ENCODE measurements at regions not wholly inside any gene's neighbourhood (a gene's known extent, or its start where the extent isn't known, plus 50 kb on each side); places are given as distances from the start of the nearest gene placed in this dataset.

- TF ChIP-seq CTBP1 (IDR thresholded peaks at IDR 0.05; ENCODE audit: borderline replicate concordance): no peak
- CTCF ChIA-PET: no interaction called here
- DNase-seq (ENCODE audit: extremely low spot score): no peak
- POLR2A ChIA-PET: no interaction called here
Observed at GRCh38 chr6:168908887-168909286, 344.8 kb downstream of the THBS2 start.

DNA sequence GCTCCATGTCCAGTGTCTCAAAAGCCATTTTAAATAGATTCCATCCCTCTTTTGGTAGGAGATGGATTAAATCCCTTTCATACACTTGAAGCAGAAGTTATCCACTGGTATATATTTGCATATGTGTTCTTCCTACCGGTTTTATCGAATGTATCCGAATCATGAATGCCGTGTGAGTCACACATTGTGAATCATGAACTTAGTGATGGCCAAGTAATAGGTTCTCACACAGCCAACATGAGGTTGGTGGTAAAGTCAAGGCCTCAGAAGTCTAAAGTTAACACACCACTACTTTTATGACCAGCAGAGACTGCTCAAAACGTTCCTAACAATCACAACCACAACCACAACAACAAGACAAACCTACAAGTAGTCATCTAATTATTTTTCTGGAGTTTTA is 345.5 kb downstream of the THBS2 start:
- ChIA-PET CTCF (interaction anchor here (0.5 kb wide), 1 partner anchor 1317 kb away, joined by 4 read pairs; no protein-coding TSS in a partner anchor), POLR2A (no interaction called here)
- TF ChIP-seq ARNT (IDR thresholded peaks at IDR 0.05): no peak
- no peak for TF ChIP-seq CTBP1 (IDR thresholded peaks at IDR 0.05; ENCODE audit: borderline replicate concordance)
- TF ChIP-seq SP1 (IDR thresholded peaks at IDR 0.05): no peak
- TF ChIP-seq FOXK2 (IDR thresholded peaks at IDR 0.05): no peak
- no peak for TF ChIP-seq HDGF (IDR thresholded peaks at IDR 0.05; ENCODE audit: borderline replicate concordance)
- TF ChIP-seq ELF4 (IDR thresholded peaks at IDR 0.05): no peak
- TF ChIP-seq LEF1 (IDR thresholded peaks at IDR 0.05; ENCODE audit: borderline replicate concordance): no peak
- TF ChIP-seq SUZ12 (IDR thresholded peaks at IDR 0.05): no peak
- no peak for TF ChIP-seq ZNF384 (IDR thresholded peaks at IDR 0.05)
- TF ChIP-seq L3MBTL2 (conservative IDR thresholded peaks at IDR 0.05): no peak
- no peak for TF ChIP-seq NFRKB (IDR thresholded peaks at IDR 0.05)
- no peak for TF ChIP-seq FOXA1 (IDR thresholded peaks at IDR 0.05)
- TF ChIP-seq TARDBP (IDR thresholded peaks at IDR 0.05): no peak
- TF ChIP-seq BHLHE40 (IDR thresholded peaks at IDR 0.05; ENCODE audit: borderline replicate concordance): no peak
- no peak for TF ChIP-seq FOXM1 (IDR thresholded peaks at IDR 0.05; ENCODE audit: borderline replicate concordance)
- TF ChIP-seq, protein P1, sequence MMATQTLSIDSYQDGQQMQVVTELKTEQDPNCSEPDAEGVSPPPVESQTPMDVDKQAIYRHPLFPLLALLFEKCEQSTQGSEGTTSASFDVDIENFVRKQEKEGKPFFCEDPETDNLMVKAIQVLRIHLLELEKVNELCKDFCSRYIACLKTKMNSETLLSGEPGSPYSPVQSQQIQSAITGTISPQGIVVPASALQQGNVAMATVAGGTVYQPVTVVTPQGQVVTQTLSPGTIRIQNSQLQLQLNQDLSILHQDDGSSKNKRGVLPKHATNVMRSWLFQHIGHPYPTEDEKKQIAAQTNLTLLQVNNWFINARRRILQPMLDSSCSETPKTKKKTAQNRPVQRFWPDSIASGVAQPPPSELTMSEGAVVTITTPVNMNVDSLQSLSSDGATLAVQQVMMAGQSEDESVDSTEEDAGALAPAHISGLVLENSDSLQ (IDR thresholded peaks at IDR 0.05): no peak
- no peak for DNase-seq (ENCODE audit: extremely low spot score)

DNA sequence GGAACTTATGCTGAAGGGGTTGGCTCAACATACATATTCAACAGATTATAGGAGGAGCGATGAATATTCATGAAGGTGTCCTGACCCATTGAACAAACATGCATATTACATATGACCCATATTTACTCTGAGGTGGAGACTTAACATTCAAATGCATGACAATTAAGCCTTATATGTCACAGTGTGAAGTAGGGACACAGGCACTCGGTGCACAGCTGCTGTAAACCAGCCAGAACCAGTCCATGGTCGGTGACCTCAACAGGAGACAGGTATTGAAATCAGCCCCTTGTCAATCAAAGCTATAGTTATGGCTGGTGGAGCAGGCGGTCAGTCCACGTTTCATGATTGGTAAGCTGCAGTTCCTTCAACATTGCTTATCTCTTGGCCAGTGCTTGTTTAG is 347.3 kb downstream of the THBS2 start:
- ChIA-PET POLR2A (no interaction called here), CTCF (no interaction called here)
- TF ChIP-seq BHLHE40 (IDR thresholded peaks at IDR 0.05; ENCODE audit: borderline replicate concordance) (no peak), ZNF384 (IDR thresholded peaks at IDR 0.05) (no peak), HDGF (IDR thresholded peaks at IDR 0.05; ENCODE audit: borderline replicate concordance) (no peak), ELF4 (IDR thresholded peaks at IDR 0.05) (no peak)
- DNase-seq (ENCODE audit: extremely low spot score): no peak

GRCh38 chr6:168905451-168906090 is 348.1 kb downstream of the THBS2 start:
- ChIA-PET CTCF (interaction anchor here (0.5 kb wide), 1 partner anchor 498 kb away, joined by 3 read pairs; no protein-coding TSS in a partner anchor), POLR2A (no interaction called here)
- DNase-seq (ENCODE audit: extremely low spot score): no peak
- TF ChIP-seq L3MBTL2 (conservative IDR thresholded peaks at IDR 0.05) (no peak), CTBP1 (IDR thresholded peaks at IDR 0.05; ENCODE audit: borderline replicate concordance) (no peak), ARNT (IDR thresholded peaks at IDR 0.05) (no peak)
- TF ChIP-seq, protein P1 (IDR thresholded peaks at IDR 0.05): no peak

DNA sequence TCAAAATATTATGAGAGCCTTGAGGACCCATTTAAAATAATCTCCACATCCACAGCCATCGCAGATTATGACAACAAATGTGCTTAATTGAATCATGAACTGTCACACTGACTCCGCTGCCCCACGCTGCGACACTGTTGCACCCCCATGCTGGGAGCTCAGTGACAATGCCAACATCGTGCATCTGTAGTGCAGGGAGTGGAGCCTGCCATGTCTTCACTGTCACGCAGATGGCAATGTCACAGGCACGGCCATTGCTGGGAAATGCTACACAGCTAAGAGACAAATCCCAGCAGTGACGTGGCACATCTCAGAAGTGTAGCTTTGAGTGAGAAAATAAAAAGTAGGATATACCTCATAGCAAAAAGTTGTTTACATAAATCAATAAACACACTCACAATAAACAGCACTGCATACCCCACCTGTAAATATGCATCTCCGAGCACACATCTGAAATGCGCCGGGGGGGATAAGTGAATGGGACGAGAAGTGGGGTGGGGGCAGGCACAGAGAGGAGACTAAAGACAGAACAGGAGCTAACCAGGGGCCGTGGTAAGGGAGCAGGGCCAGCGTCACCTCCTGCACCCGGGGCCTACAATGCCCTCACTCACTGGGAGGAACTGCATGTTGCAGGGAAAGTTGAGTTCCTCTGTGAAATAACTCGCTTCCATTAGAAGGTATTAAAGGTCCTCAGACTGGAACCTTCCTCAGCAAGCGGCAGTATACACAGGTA is 349.9 kb downstream of the THBS2 start:
- ChIA-PET POLR2A (no interaction called here), CTCF (no interaction called here)
- no peak for DNase-seq (ENCODE audit: extremely low spot score)
- no peak for TF ChIP-seq SUZ12 (IDR thresholded peaks at IDR 0.05)
- TF ChIP-seq L3MBTL2 (conservative IDR thresholded peaks at IDR 0.05): no peak
- no peak for TF ChIP-seq ELF4 (IDR thresholded peaks at IDR 0.05)
- no peak for TF ChIP-seq FOXK2 (IDR thresholded peaks at IDR 0.05)
- no peak for TF ChIP-seq ARNT (IDR thresholded peaks at IDR 0.05)
- no peak for TF ChIP-seq SP1 (IDR thresholded peaks at IDR 0.05)
- no peak for TF ChIP-seq FOXM1 (IDR thresholded peaks at IDR 0.05; ENCODE audit: borderline replicate concordance)
- no peak for TF ChIP-seq ZNF384 (IDR thresholded peaks at IDR 0.05)
- no peak for TF ChIP-seq BHLHE40 (IDR thresholded peaks at IDR 0.05; ENCODE audit: borderline replicate concordance)
- TF ChIP-seq HDGF (IDR thresholded peaks at IDR 0.05; ENCODE audit: borderline replicate concordance): no peak
- TF ChIP-seq, protein P1 (IDR thresholded peaks at IDR 0.05): no peak
- no peak for TF ChIP-seq LEF1 (IDR thresholded peaks at IDR 0.05; ENCODE audit: borderline replicate concordance)
- TF ChIP-seq TARDBP (IDR thresholded peaks at IDR 0.05): no peak
- TF ChIP-seq FOXA1 (IDR thresholded peaks at IDR 0.05): no peak
- TF ChIP-seq CTBP1 (IDR thresholded peaks at IDR 0.05; ENCODE audit: borderline replicate concordance): no peak
- no peak for TF ChIP-seq NFRKB (IDR thresholded peaks at IDR 0.05)

DNA sequence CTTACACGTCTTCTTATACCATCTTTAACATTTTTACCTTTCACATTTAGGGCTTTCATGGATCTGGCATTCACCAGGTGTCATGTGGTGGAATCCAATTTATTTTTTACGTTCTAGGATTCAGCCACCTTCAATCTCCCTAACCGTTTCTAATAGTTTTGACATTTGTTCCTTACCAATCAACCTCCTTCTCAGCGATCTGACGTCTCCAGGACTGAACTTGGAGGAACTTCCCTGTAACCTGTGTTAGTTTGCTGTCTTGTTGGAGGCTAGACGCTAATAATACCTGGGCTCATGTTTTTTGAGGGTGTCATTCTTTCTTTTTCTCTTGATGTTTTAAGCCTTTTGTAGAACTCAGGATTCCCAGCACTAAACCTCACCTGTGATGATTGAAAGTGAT is 351.6 kb downstream of the THBS2 start:
- TF ChIP-seq CTBP1 (IDR thresholded peaks at IDR 0.05; ENCODE audit: borderline replicate concordance): no peak
- TF ChIP-seq FOXA1 (IDR thresholded peaks at IDR 0.05): no peak
- TF ChIP-seq L3MBTL2 (conservative IDR thresholded peaks at IDR 0.05): no peak
- TF ChIP-seq TARDBP (IDR thresholded peaks at IDR 0.05): no peak
- TF ChIP-seq ARNT (IDR thresholded peaks at IDR 0.05): no peak
- no peak for TF ChIP-seq FOXM1 (IDR thresholded peaks at IDR 0.05; ENCODE audit: borderline replicate concordance)
- no peak for TF ChIP-seq SP1 (IDR thresholded peaks at IDR 0.05)
- TF ChIP-seq HDGF (IDR thresholded peaks at IDR 0.05; ENCODE audit: borderline replicate concordance): no peak
- no peak for TF ChIP-seq SUZ12 (IDR thresholded peaks at IDR 0.05)
- no peak for TF ChIP-seq FOXK2 (IDR thresholded peaks at IDR 0.05)
- TF ChIP-seq BHLHE40 (IDR thresholded peaks at IDR 0.05; ENCODE audit: borderline replicate concordance): no peak
- no peak for TF ChIP-seq NFRKB (IDR thresholded peaks at IDR 0.05)
- ChIA-PET POLR2A (no interaction called here), CTCF (no interaction called here)
- DNase-seq (ENCODE audit: extremely low spot score): no peak
